GM21529 (cell line): ENCODE measurements at regions not wholly inside any gene's neighbourhood (a gene's known extent, or its start where the extent isn't known, plus 50 kb on each side); places are given as distances from the start of the nearest gene placed in this dataset.

Source experiments
- ATAC-seq: cut with Tn5 transposase; IDR thresholded peaks from one replicate; pipeline ENCODE4 v1.9.1; 2021; ENCODE audit not compliant: unreplicated experiment

- no peak for ATAC-seq
Observed at GRCh38 chr22:49018601-49019000, 809.1 kb downstream of the BRD1 start.

GRCh38 chr22:49017482-49018329 lies 810.0 kb downstream of the BRD1 start:
- ATAC-seq = no peak

GRCh38 chr22:49016909-49017481 lies 810.7 kb downstream of the BRD1 start:
- no peak for ATAC-seq

GRCh38 chr22:49015993-49016908 lies 811.4 kb downstream of the BRD1 start:
- no peak for ATAC-seq

GRCh38 chr22:49015459-49015858 lies 812.2 kb downstream of the BRD1 start:
- no peak for ATAC-seq

- no peak for ATAC-seq
Observed at GRCh38 chr22:49014227-49015201, 813.2 kb downstream of the BRD1 start.

- no peak for ATAC-seq
Observed at GRCh38 chr22:49013707-49014106, 814.0 kb downstream of the BRD1 start.

- ATAC-seq = no peak
Observed at GRCh38 chr22:49012712-49013395, 814.8 kb downstream of the BRD1 start.

GRCh38 chr22:49011769-49012648 lies 815.7 kb downstream of the BRD1 start:
- no peak for ATAC-seq

- ATAC-seq = no peak
Observed at GRCh38 chr22:49011379-49011768, 816.3 kb downstream of the BRD1 start.

- no peak for ATAC-seq
Observed at GRCh38 chr22:49010901-49011300, 816.8 kb downstream of the BRD1 start.

GRCh38 chr22:49010070-49010863 lies 817.4 kb downstream of the BRD1 start:
- ATAC-seq = no peak

GRCh38 chr22:49009359-49010063 lies 818.2 kb downstream of the BRD1 start:
- no peak for ATAC-seq

GRCh38 chr22:49008682-49009235 lies 818.9 kb downstream of the BRD1 start:
- no peak for ATAC-seq

GRCh38 chr22:49007013-49007653 lies 820.5 kb downstream of the BRD1 start:
- ATAC-seq = no peak

- ATAC-seq = no peak
Observed at GRCh38 chr22:49006207-49007012, 821.3 kb downstream of the BRD1 start.
